K562 (cell line): ENCODE measurements at regions not wholly inside any gene's neighbourhood (a gene's known extent, or its start where the extent isn't known, plus 50 kb on each side); places are given as distances from the start of the nearest gene placed in this dataset.

Experiments
- ATAC-seq: fragments of 200-7000 bp; cut with Tn5 transposase; 3 replicates; pipeline ENCODE4 v1.9.1; 2020; ENCODE audit warnings: moderate library complexity
- BruUV-seq: library from RNA; stranded (reverse); fragments of 400-500 nt; replicated peaks from 2 replicates; lab custom pipeline; 2021; lab: Mats Ljungman, UMichigan
- CTCF ChIA-PET: fragments of 300-600 bp; formaldehyde crosslinking; extraction: SDS; loops from one replicate; lab custom pipeline; 2021; ENCODE audit warnings: low intra/inter-chr PET ratio; lab: Yijun Ruan, JAX
- POLR2A ChIA-PET: fragments of 300-600, 350-650 bp; sonication (Branson Sonifier 250); formaldehyde crosslinking; extraction: SDS; loops from one replicate; lab custom pipeline; 2021; ENCODE audit warnings: antibody characterized with exemption, inconsistent platforms; lab: Yijun Ruan, JAX
- DNase-seq, 4 experiments: peaks; one replicate each; pipeline versions ENCODE4 v3.0.0 to v3.0.0-alpha.2; 2011 to 2018; ENCODE audit warnings: low spot score in 3 of 4, mixed read lengths in 3 of 4; ENCODE audit errors: extremely low read depth in 1 of 4
- FAIRE-seq: peaks from 2 replicates; lab custom pipeline; 2011; peaks lifted over from hg19 to GRCh38; lab: Jason Lieb, UNC
- H2AFZ ChIP-seq: 2 replicates; pipeline ENCODE4 v1.6.0; 2011; ENCODE audit warnings: low read depth, low read length, control low read depth, inconsistent platforms
- H3K27ac ChIP-seq: fragments of 200-600 bp; 3 replicates; pipeline ENCODE4 v1.8.0; 2011; ENCODE audit warnings: low read depth, mild to moderate bottlenecking, control low read depth, inconsistent platforms, low read length, moderate library complexity, mixed read lengths; ENCODE audit errors: extremely low read depth
- H3K27me3 ChIP-seq, 2 experiments: fragments of 300-600 bp in 1 of 2; 2 replicates in 1 of 2; 3 replicates in 1 of 2; pipeline versions ENCODE4 v1.6.0 to v1.8.0; 2011; ENCODE audit warnings: inconsistent platforms in 2 of 2, low read length in 2 of 2, mild to moderate bottlenecking in 1 of 2, mixed read lengths in 1 of 2, moderate library complexity in 1 of 2; ENCODE audit not compliant: control insufficient read depth in 2 of 2, insufficient read depth in 2 of 2
- H3K36me3 ChIP-seq: fragments of 300-600 bp; 3 replicates; pipeline ENCODE4 v1.8.0; 2011; ENCODE audit warnings: mild to moderate bottlenecking, low read length, inconsistent platforms; ENCODE audit not compliant: control insufficient read depth, insufficient read depth
- H3K4me1 ChIP-seq, 2 experiments: fragments of 200-600 bp in 1 of 2; replicated peaks in 1 of 2; 2 replicates in 1 of 2; 3 replicates in 1 of 2; pipeline versions ENCODE4 v1.5.1 to v1.8.0; 2011; ENCODE audit warnings: inconsistent platforms in 2 of 2, low read length in 2 of 2, mild to moderate bottlenecking in 1 of 2, mixed read lengths in 1 of 2, moderate library complexity in 1 of 2; ENCODE audit not compliant: control insufficient read depth in 2 of 2, insufficient read depth in 2 of 2
- H3K4me2 ChIP-seq: 2 replicates; pipeline ENCODE4 v1.6.1; 2011; ENCODE audit warnings: low read length, control low read depth, inconsistent platforms, mixed read lengths; ENCODE audit not compliant: insufficient read depth
- H3K4me3 ChIP-seq: fragments of 200-600 bp; sonication (generic), shearing (Covaris generic); 2 replicates; pipeline ENCODE4 v1.5.1; 2016; ENCODE audit warnings: control low read depth, inconsistent platforms
- H3K79me2 ChIP-seq: fragments of 200-600 bp; 3 replicates; pipeline ENCODE4 v1.8.0; 2011; ENCODE audit warnings: low read length, inconsistent platforms; ENCODE audit not compliant: control insufficient read depth, insufficient read depth
- H3K9ac ChIP-seq, 2 experiments: 2 replicates each; pipeline versions ENCODE4 v1.6.0 to v1.6.1; 2011; ENCODE audit warnings: low read depth in 2 of 2, low read length in 2 of 2, control low read depth in 1 of 2, inconsistent platforms in 1 of 2, mild to moderate bottlenecking in 1 of 2, mixed read lengths in 1 of 2; ENCODE audit not compliant: insufficient read depth in 1 of 2
- H3K9me1 ChIP-seq: one replicate; pipeline ENCODE4 v1.6.0; 2011; ENCODE audit warnings: inconsistent platforms, mild to moderate bottlenecking, low read length, moderate library complexity; ENCODE audit not compliant: control insufficient read depth, insufficient read depth
- H3K9me3 ChIP-seq: replicated peaks from 2 replicates; pipeline ENCODE4 v1.5.1; 2011; ENCODE audit warnings: low read depth, low read length, inconsistent platforms; ENCODE audit not compliant: control insufficient read depth, insufficient read depth
- H4K20me1 ChIP-seq: replicated peaks from 2 replicates; pipeline ENCODE4 v1.6.1; 2011; ENCODE audit warnings: low read length, inconsistent platforms, mixed read lengths; ENCODE audit not compliant: control insufficient read depth, insufficient read depth
- EGR1 ChIP-seq: fragments of 450-650 bp; conservative IDR thresholded peaks from 2 replicates; pipeline ENCODE4 v1.6.1; 2017; ENCODE audit warnings: mild to moderate bottlenecking
- EWSR1 ChIP-seq: fragments of 450-650 bp; IDR thresholded peaks from 2 replicates; pipeline ENCODE4 v1.6.1; 2018; ENCODE audit warnings: borderline replicate concordance, mild to moderate bottlenecking, low read depth, moderate library complexity; ENCODE audit not compliant: partially characterized antibody
- MXI1 ChIP-seq: IDR thresholded peaks from 2 replicates; pipeline ENCODE4 v1.6.1; 2011; ENCODE audit warnings: low read depth, mild to moderate bottlenecking, improper control_type of control experiment, low read length
- NFATC3 ChIP-seq: fragments of 450-650 bp; IDR thresholded peaks from 2 replicates; pipeline ENCODE4 v1.6.1; 2017; ENCODE audit warnings: mild to moderate bottlenecking
- NFXL1 ChIP-seq: fragments of 450-650 bp; formaldehyde crosslinking; IDR thresholded peaks from 2 replicates; pipeline ENCODE4 v1.4.0; 2021; ENCODE audit warnings: mild to moderate bottlenecking
- RFX1 ChIP-seq: fragments of 450-650 bp; IDR thresholded peaks from 2 replicates; pipeline ENCODE4 v1.6.1; 2016; ENCODE audit warnings: mild to moderate bottlenecking, moderate library complexity
- TAF15 ChIP-seq: fragments of 200-400 bp; formaldehyde crosslinking; IDR thresholded peaks from 2 replicates; pipeline ENCODE4 v1.6.1; 2017; ENCODE audit warnings: mild to moderate bottlenecking, low read depth, low read length, moderate library complexity
- TAF7 ChIP-seq: fragments of 450-650 bp; IDR thresholded peaks from 2 replicates; pipeline ENCODE4 v1.6.1; 2016; ENCODE audit warnings: missing genetic modification characterization, missing compliant biosample characterization
- ZNF274 ChIP-seq: IDR thresholded peaks from 2 replicates; pipeline ENCODE4 v1.6.1; 2011; ENCODE audit warnings: low read depth, mild to moderate bottlenecking, low read length, moderate library complexity, borderline replicate concordance
- ZNF766 ChIP-seq: fragments of 200-800 bp; sonication (Bioruptor generic); conservative IDR thresholded peaks from 2 replicates; pipeline ENCODE4 v1.6.1; 2016; ENCODE audit warnings: missing genetic modification characterization, missing compliant biosample characterization
- ZNF785 ChIP-seq: fragments of 250-450 bp; sonication (Bioruptor Pico); IDR thresholded peaks from 2 replicates; pipeline ENCODE4 v1.4.0; 2020; ENCODE audit warnings: mild to moderate bottlenecking
- WGBS: fragments of 100-300 bp; shearing (Covaris generic); methylation state at CpG from one replicate; pipeline ENCODE4 v1.1.6; 2016; ENCODE audit warnings: low coverage, mixed read lengths; ENCODE audit not compliant: insufficient coverage; ENCODE audit errors: missing lambda C conversion rate; 5-methylcytosine and 5-hydroxymethylcytosine counted together
- in situ Hi-C: fragments of 300-500 bp; cut with MboI; formaldehyde crosslinking; loops from 4 replicates; pipeline ENCODE4 v1.15.0; 2018; ENCODE audit warnings: inconsistent platforms, mixed read lengths
- intact Hi-C: fragments of 100-400 bp; cut with micrococcal nuclease; formaldehyde crosslinking; loops from 2 replicates; pipeline ENCODE4 v1.14.2; 2022
- TF ChIP-seq, protein P1 (sequence below): fragments of 250-450 bp; sonication (Bioruptor Pico); IDR thresholded peaks from 2 replicates; pipeline ENCODE4 v1.6.1; 2021; ENCODE audit warnings: mild to moderate bottlenecking
- TF ChIP-seq, protein P2 (sequence below): sonication (generic); formaldehyde crosslinking; IDR thresholded peaks from 2 replicates; pipeline ENCODE4 v1.8.1; 2023; ENCODE audit warnings: mild to moderate bottlenecking, missing genetic modification reagents
- TF ChIP-seq, protein P3 (sequence below): fragments of 250-450 bp; sonication (Bioruptor Pico); IDR thresholded peaks from 2 replicates; pipeline ENCODE4 v1.4.0; 2020; ENCODE audit warnings: mild to moderate bottlenecking
- TF ChIP-seq, protein P4 (sequence below): fragments of 450-650 bp; IDR thresholded peaks from 2 replicates; pipeline ENCODE4 v1.6.1; 2016
- TF ChIP-seq, protein P5 (sequence below): fragments of 250-450 bp; sonication (Bioruptor Pico); IDR thresholded peaks from 2 replicates; pipeline ENCODE4 v1.8.0; 2022; ENCODE audit warnings: moderate library complexity, mild to moderate bottlenecking, inconsistent platforms

DNA sequence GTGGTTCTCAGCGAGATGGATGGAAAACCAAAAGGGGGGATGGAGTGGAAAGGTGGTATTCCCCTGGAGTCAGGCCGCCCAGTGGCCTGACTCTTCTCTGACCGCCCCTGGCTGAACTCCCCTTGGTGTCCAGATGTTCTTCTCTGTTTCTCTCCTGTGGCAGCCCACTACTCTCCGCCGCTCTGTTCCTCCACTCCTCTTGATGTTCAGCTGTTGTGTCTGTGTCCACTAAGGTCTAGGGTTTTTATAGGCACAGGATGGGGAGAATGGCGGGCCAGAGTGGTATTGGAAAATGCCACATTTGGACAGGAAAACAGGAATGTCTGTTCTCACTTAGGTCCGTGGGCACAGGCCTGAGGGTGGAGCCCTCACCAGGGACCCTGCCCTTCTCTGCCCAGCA, 954.3 kb upstream of the MBL2 start:
- ChIA-PET POLR2A (no interaction called here), CTCF (no interaction called here)
- intact Hi-C loops (no loop called here), in situ Hi-C loops (no loop called here)
- ATAC-seq (no peak), FAIRE-seq (no peak)
- Histone ChIP-seq H3K9me1 (no peaks in the 10 kb centered on the region), H3K9me3 (no peaks in the 10 kb centered on the region; the same call in none of the 2 replicates), H3K27ac (no peak overlapping the region), H4K20me1 (no peaks in the 10 kb centered on the region)
- TF ChIP-seq EGR1 (no peak), ZNF766 (no peak), MXI1 (no peak), ZNF274 (no peak), EWSR1 (no peak), RFX1 (no peak), NFATC3 (no peak), ZNF785 (CRISPR knock-in tag) (no peak), TAF15 (no peak), NFXL1 (CRISPR knock-in tag) (no peak), TAF7 (tag) (no peak)
- TF ChIP-seq, protein P1, sequence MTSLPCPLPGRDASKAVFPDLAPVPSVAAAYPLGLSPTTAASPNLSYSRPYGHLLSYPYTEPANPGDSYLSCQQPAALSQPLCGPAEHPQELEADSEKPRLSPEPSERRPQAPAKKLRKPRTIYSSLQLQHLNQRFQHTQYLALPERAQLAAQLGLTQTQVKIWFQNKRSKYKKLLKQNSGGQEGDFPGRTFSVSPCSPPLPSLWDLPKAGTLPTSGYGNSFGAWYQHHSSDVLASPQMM (CRISPR knock-in tag), result no peak
- TF ChIP-seq, protein P2, sequence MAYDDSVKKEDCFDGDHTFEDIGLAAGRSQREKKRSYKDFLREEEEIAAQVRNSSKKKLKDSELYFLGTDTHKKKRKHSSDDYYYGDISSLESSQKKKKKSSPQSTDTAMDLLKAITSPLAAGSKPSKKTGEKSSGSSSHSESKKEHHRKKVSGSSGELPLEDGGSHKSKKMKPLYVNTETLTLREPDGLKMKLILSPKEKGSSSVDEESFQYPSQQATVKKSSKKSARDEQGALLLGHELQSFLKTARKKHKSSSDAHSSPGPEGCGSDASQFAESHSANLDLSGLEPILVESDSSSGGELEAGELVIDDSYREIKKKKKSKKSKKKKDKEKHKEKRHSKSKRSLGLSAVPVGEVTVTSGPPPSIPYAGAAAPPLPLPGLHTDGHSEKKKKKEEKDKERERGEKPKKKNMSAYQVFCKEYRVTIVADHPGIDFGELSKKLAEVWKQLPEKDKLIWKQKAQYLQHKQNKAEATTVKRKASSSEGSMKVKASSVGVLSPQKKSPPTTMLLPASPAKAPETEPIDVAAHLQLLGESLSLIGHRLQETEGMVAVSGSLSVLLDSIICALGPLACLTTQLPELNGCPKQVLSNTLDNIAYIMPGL (CRISPR knock-in tag), result no peak
- TF ChIP-seq, protein P3, sequence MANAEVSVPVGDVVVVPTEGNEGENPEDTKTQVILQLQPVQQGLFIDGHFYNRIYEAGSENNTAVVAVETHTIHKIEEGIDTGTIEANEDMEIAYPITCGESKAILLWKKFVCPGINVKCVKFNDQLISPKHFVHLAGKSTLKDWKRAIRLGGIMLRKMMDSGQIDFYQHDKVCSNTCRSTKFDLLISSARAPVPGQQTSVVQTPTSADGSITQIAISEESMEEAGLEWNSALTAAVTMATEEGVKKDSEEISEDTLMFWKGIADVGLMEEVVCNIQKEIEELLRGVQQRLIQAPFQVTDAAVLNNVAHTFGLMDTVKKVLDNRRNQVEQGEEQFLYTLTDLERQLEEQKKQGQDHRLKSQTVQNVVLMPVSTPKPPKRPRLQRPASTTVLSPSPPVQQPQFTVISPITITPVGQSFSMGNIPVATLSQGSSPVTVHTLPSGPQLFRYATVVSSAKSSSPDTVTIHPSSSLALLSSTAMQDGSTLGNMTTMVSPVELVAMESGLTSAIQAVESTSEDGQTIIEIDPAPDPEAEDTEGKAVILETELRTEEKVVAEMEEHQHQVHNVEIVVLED (CRISPR knock-in tag), result no peak
- TF ChIP-seq, protein P4, sequence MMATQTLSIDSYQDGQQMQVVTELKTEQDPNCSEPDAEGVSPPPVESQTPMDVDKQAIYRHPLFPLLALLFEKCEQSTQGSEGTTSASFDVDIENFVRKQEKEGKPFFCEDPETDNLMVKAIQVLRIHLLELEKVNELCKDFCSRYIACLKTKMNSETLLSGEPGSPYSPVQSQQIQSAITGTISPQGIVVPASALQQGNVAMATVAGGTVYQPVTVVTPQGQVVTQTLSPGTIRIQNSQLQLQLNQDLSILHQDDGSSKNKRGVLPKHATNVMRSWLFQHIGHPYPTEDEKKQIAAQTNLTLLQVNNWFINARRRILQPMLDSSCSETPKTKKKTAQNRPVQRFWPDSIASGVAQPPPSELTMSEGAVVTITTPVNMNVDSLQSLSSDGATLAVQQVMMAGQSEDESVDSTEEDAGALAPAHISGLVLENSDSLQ, result no peak
- TF ChIP-seq, protein P5, sequence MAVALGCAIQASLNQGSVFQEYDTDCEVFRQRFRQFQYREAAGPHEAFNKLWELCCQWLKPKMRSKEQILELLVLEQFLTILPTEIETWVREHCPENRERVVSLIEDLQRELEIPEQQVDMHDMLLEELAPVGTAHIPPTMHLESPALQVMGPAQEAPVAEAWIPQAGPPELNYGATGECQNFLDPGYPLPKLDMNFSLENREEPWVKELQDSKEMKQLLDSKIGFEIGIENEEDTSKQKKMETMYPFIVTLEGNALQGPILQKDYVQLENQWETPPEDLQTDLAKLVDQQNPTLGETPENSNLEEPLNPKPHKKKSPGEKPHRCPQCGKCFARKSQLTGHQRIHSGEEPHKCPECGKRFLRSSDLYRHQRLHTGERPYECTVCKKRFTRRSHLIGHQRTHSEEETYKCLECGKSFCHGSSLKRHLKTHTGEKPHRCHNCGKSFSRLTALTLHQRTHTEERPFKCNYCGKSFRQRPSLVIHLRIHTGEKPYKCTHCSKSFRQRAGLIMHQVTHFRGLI (CRISPR knock-in tag), result no peak
- TF ChIP-seq, all 486 proteins: peak for 0
- BruUV-seq, result no TSS peak
- H3K9ac ChIP-seq, result no peak overlapping the region
- no peaks in the 10 kb centered on the region for H3K27me3 ChIP-seq
- under 1% methylated on average over 7 of the region's 7 CpGs for WGBS
- no peak overlapping the region for H3K4me2 ChIP-seq
- no peaks in the 10 kb centered on the region for H3K79me2 ChIP-seq
- H3K36me3 ChIP-seq, result no peaks in the 10 kb centered on the region
- H2AFZ ChIP-seq, result no peak overlapping the region
- DNase-seq, result no peak
- H3K4me3 ChIP-seq, result no peak overlapping the region
- no peaks in the 10 kb centered on the region for H3K4me1 ChIP-seq
